A549 (cell line): ENCODE measurements at regions not wholly inside any gene's neighbourhood (a gene's known extent, or its start where the extent isn't known, plus 50 kb on each side); places are given as distances from the start of the nearest gene placed in this dataset.

Experiments
- ATAC-seq, 2 experiments: fragments of 200-7000 bp in 1 of 2; fragments of >200 bp in 1 of 2; cut with Nextera tagmentation in 1 of 2; cut with Tn5 transposase in 1 of 2; 3 replicates each; pipeline versions ENCODE4 v1.8.0 to v1.9.1; 2018 to 2020; ENCODE audit warnings: mild to moderate bottlenecking in 1 of 2, moderate library complexity in 1 of 2
- CTCF ChIA-PET: fragments of 300-600 bp; sonication (Branson Sonifier 250); formaldehyde crosslinking; extraction: SDS; loops from one replicate; lab custom pipeline; 2021; ENCODE audit warnings: antibody characterized with exemption, inconsistent platforms; lab: Yijun Ruan, JAX
- POLR2A ChIA-PET: fragments of 350-600 bp; formaldehyde crosslinking; extraction: SDS; loops from one replicate; lab custom pipeline; 2021; ENCODE audit warnings: antibody characterized with exemption, inconsistent platforms; lab: Yijun Ruan, JAX
- DNase-seq, 2 experiments: peaks; one replicate each; pipeline versions ENCODE4 v3.0.0 to v3.0.0-alpha.2; 2011 to 2016; ENCODE audit warnings: low read depth in 1 of 2, low spot score in 1 of 2
- FAIRE-seq: peaks from 2 replicates; lab custom pipeline; 2011; peaks lifted over from hg19 to GRCh38; lab: Jason Lieb, UNC
- H3K27ac ChIP-seq, 2 experiments: fragments of >200 bp; sonication (Bioruptor Twin); formaldehyde crosslinking; 3 replicates each; pipeline ENCODE4 v1.5.1; 2016 to 2017
- H3K4me1 ChIP-seq: fragments of >200 bp; sonication (Bioruptor Twin); formaldehyde crosslinking; 3 replicates; pipeline ENCODE4 v1.6.1; 2016
- H3K4me2 ChIP-seq: fragments of >200 bp; sonication (Bioruptor Twin); formaldehyde crosslinking; 3 replicates; pipeline ENCODE4 v1.6.1; 2016
- H3K4me3 ChIP-seq: fragments of >200 bp; sonication (Bioruptor Twin); formaldehyde crosslinking; 3 replicates; pipeline ENCODE4 v1.5.1; 2016
- H3K9me3 ChIP-seq: fragments of >200 bp; sonication (Bioruptor Twin); formaldehyde crosslinking; 3 replicates; pipeline ENCODE4 v1.6.1; 2016
- CBX8 ChIP-seq: fragments of 200-600 bp; sonication (generic); IDR thresholded peaks from 2 replicates; pipeline ENCODE4 v1.6.1; 2016
- ESRRA ChIP-seq: fragments of 150-350 bp; IDR thresholded peaks from 2 replicates; pipeline ENCODE4 v1.6.1; 2014; ENCODE audit warnings: mild to moderate bottlenecking, low read length, borderline replicate concordance
- FOSL2 ChIP-seq, 2 experiments: fragments of 450-650 bp in 1 of 2; fragments of >200 bp in 1 of 2; sonication (Bioruptor Twin) in 1 of 2; formaldehyde crosslinking; IDR thresholded peaks; 2 replicates each; pipeline versions ENCODE4 v1.5.0 to v1.6.1; 2016 to 2020; ENCODE audit warnings: mild to moderate bottlenecking in 1 of 2, moderate library complexity in 1 of 2
- JUNB ChIP-seq: fragments of >200 bp; sonication (Bioruptor Twin); formaldehyde crosslinking; IDR thresholded peaks from 2 replicates; pipeline ENCODE4 v1.6.1; 2016
- MAFK ChIP-seq: fragments of 450-650 bp; IDR thresholded peaks from 2 replicates; pipeline ENCODE4 v1.6.1; 2014; ENCODE audit not compliant: partially characterized antibody
- MYC ChIP-seq: IDR thresholded peaks from 2 replicates; pipeline ENCODE4 v1.6.1; 2012; ENCODE audit warnings: mild to moderate bottlenecking, inconsistent platforms, low read length, improper control_type of control experiment, borderline replicate concordance
- NR3C1 ChIP-seq: fragments of >200 bp; sonication (Bioruptor Twin); formaldehyde crosslinking; IDR thresholded peaks from 3 replicates; pipeline ENCODE4 v1.6.1; 2017
- POLR2A ChIP-seq: IDR thresholded peaks from 2 replicates; pipeline ENCODE4 v1.6.1; 2012; ENCODE audit warnings: mild to moderate bottlenecking, low read length
- RAD21 ChIP-seq, 2 experiments: fragments of >200 bp in 1 of 2; sonication (Bioruptor Twin) in 1 of 2; formaldehyde crosslinking in 1 of 2; IDR thresholded peaks in 1 of 2; conservative IDR thresholded peaks in 1 of 2; 2 replicates in 1 of 2; 3 replicates in 1 of 2; pipeline ENCODE4 v1.6.1; 2012 to 2018; ENCODE audit warnings: inconsistent platforms in 1 of 2
- RCOR1 ChIP-seq: fragments of 150-350 bp; IDR thresholded peaks from 2 replicates; pipeline ENCODE4 v1.6.1; 2014; ENCODE audit warnings: antibody characterized with exemption, low read length, low read depth
- ZSCAN20 ChIP-seq: fragments of 250-450 bp; sonication (Bioruptor Pico); IDR thresholded peaks from 2 replicates; pipeline ENCODE4 v1.8.0; 2022; ENCODE audit warnings: mild to moderate bottlenecking, moderate library complexity
- WGBS: methylation state at CpG from one replicate; pipeline ENCODE4 v1.1.6; 2017; ENCODE audit errors: missing lambda C conversion rate; 5-methylcytosine and 5-hydroxymethylcytosine counted together
- TF ChIP-seq, protein P1 (sequence below): fragments of >200 bp; sonication (Bioruptor Twin); formaldehyde crosslinking; IDR thresholded peaks from 2 replicates; pipeline ENCODE4 v1.6.1; 2016
- TF ChIP-seq, protein P2 (sequence below): IDR thresholded peaks from 2 replicates; pipeline ENCODE4 v1.6.1; 2012
- TF ChIP-seq, protein P3 (sequence below): fragments of 250-450 bp; sonication (Bioruptor Pico); IDR thresholded peaks from 2 replicates; pipeline ENCODE4 v1.5.0; 2020; ENCODE audit warnings: low read depth, mild to moderate bottlenecking, moderate library complexity
- TF ChIP-seq, protein P4 (sequence below): IDR thresholded peaks from 2 replicates; pipeline ENCODE4 v1.6.1; 2012; ENCODE audit warnings: low read depth, borderline replicate concordance
- TF ChIP-seq, protein P5 (sequence below): fragments of 250-450 bp; sonication (Bioruptor Pico); IDR thresholded peaks from 2 replicates; pipeline ENCODE4 v1.5.0; 2021; ENCODE audit warnings: mild to moderate bottlenecking, moderate library complexity, borderline replicate concordance
- TF ChIP-seq, protein P6 (sequence below): fragments of 450-650 bp; IDR thresholded peaks from 2 replicates; pipeline ENCODE4 v1.6.1; 2014; ENCODE audit warnings: antibody characterized with exemption

DNA sequence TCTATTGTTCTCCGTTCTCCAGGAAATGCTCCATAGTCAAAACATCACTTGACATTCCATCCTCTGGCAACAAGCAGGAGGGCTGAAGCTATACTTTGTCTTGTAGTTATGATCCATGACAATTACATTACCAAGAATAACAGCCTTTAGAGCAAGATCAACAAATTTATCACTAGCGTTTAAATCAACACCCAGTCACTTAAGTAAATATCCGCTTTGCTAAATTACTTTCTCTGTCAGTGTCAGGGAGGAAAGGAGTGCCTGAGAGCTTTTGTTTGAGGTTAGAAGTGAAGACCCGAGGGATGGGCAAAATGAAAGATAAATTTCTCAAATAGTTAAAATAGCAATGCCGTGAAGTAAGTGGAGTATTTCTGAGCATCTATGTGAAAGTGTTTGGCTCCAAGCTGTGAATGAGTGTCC, 236.1 kb upstream of the BMPER start:
- Histone ChIP-seq H3K9me3 (no peaks in the 10 kb centered on the region), H3K4me2 (peak overlapping the region; percentile 43), H3K4me1 (peaks cover 9% of the 10 kb centered on the region), H3K27ac (no peak overlapping the region), H3K4me3 (no peak overlapping the region)
- FAIRE-seq, result no peak
- CTCF ChIA-PET, result interaction anchor here (1.7 kb wide), 1 partner anchor 11 kb away, joined by 6 read pairs; no protein-coding TSS in a partner anchor
- POLR2A ChIA-PET, result no interaction called here
- peak; percentile 43 to 58; a peak in 4 of 6 replicates for ATAC-seq
- TF ChIP-seq JUNB (no peak), FOSL2 (IDR thresholded peaks at IDR 0.05) (no peak), FOSL2 (CRISPR knock-in tag; IDR thresholded peaks at IDR 0.05) (peak; percentile 46)
- DNase-seq, result peak in 1 of 2 experiments; percentile 41
- WGBS, result 12% methylated on average over 5 of the region's 5 CpGs

DNA sequence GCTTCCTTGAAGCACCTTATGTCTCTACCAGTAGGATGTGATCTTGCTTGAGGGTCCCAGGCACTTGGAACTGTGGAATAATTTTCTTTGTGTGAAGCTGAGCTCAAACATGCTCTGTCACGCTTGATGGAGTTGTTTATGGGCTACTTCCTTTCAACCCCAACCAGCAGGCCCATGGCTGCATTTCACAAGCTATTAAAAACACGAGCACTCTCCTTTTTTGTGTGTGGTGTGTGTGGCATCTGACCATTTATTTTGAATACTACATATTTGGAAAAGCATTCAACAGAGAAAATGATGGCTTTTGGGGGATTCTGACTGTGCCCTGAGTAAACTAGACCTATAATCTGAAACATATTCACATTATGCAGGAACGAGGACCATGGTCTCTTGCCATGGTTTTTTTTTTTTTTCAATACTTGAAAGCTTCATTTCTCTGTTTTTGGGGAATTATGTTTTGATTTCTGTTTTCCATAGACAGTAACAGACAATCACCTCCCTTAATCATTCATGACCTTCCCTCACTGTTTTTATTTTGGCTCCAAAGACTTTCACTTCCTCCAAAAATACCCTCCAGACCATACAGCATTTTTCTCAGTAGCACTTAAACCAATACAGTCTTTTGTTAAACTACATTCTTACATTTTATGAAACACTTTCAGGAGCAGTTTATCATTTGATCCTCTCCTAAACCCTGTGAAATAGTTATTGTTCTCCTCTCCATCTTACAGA, 233.6 kb upstream of the BMPER start:
- H3K9me3 ChIP-seq, result no peaks in the 10 kb centered on the region
- 43% methylated on average over 3 of the region's 3 CpGs for WGBS
- TF ChIP-seq FOSL2 (IDR thresholded peaks at IDR 0.05) (no peak), FOSL2 (CRISPR knock-in tag; IDR thresholded peaks at IDR 0.05) (no peak), MYC (no peak), RCOR1 (no peak), JUNB (no peak), RAD21 (conservative IDR thresholded peaks at IDR 0.05 in 1 of 2, IDR thresholded peaks at IDR 0.05 in 1 of 2) (no peak)
- TF ChIP-seq, protein P1, sequence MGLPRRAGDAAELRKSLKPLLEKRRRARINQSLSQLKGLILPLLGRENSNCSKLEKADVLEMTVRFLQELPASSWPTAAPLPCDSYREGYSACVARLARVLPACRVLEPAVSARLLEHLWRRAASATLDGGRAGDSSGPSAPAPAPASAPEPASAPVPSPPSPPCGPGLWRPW, result no peak
- TF ChIP-seq, protein P2, sequence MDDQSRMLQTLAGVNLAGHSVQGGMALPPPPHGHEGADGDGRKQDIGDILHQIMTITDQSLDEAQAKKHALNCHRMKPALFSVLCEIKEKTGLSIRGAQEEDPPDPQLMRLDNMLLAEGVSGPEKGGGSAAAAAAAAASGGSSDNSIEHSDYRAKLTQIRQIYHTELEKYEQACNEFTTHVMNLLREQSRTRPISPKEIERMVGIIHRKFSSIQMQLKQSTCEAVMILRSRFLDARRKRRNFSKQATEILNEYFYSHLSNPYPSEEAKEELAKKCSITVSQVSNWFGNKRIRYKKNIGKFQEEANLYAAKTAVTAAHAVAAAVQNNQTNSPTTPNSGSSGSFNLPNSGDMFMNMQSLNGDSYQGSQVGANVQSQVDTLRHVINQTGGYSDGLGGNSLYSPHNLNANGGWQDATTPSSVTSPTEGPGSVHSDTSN, result no peak
- TF ChIP-seq, protein P3, sequence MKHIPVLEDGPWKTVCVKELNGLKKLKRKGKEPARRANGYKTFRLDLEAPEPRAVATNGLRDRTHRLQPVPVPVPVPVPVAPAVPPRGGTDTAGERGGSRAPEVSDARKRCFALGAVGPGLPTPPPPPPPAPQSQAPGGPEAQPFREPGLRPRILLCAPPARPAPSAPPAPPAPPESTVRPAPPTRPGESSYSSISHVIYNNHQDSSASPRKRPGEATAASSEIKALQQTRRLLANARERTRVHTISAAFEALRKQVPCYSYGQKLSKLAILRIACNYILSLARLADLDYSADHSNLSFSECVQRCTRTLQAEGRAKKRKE (CRISPR knock-in tag), result no peak
- CTCF ChIA-PET, result interaction anchor here (1.1 kb wide), 1 partner anchor 261 kb away, joined by 3 read pairs; no protein-coding TSS in a partner anchor
- H3K4me3 ChIP-seq, result no peak overlapping the region
- peaks cover 9% of the 10 kb centered on the region for H3K4me1 ChIP-seq
- DNase-seq (no peak), ATAC-seq (no peak), FAIRE-seq (no peak)
- POLR2A ChIA-PET, result no interaction called here
- no peak overlapping the region for H3K4me2 ChIP-seq
- no peak overlapping the region for H3K27ac ChIP-seq

DNA sequence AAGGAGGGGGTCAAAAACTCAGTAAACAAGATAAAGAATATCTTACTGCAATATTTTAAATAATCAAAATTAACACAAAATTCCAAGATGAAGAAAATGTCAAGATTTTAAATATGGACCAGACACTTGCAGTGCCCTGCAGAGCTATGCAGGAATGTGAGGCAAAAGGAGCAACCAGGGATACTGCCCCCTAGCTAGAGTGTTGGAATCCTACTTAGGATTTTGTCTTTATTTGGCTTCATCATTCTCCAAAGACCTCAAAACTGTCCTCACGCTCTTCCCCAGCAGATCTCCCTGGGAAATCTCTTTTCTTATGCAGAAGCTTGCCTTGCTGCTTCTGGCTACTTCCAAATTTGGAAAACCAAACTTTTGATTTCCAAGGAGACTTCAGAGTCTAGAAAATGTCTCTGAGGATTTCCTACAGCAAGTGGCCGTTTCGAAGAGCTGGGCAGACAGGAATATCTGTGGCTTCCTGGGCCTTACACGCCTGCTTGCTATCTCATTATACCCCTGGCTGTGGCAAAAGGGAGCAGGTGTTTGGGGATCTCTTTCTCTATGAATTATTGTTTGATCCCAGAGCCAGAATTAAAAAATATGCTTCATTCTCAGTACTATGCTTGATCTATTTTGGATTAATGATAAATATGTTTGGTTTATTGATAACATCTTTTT, 232.2 kb upstream of the BMPER start:
- ChIA-PET CTCF (interaction anchor here (0.6 to 1.1 kb wide), 4 partner anchors 8 to 135 kb away, joined by 3 read pairs; no protein-coding TSS in a partner anchor), POLR2A (no interaction called here)
- FAIRE-seq (no peak), DNase-seq (no peak), ATAC-seq (no peak)
- Histone ChIP-seq H3K4me2 (no peak overlapping the region), H3K4me1 (peaks cover 22% of the 10 kb centered on the region), H3K4me3 (no peak overlapping the region), H3K27ac (no peak overlapping the region), H3K9me3 (no peaks in the 10 kb centered on the region)
- whole genome bisulfite sequencing, result 55% methylated on average over 4 of the region's 4 CpGs
- no peak for TF ChIP-seq ESRRA
- TF ChIP-seq, protein P4, sequence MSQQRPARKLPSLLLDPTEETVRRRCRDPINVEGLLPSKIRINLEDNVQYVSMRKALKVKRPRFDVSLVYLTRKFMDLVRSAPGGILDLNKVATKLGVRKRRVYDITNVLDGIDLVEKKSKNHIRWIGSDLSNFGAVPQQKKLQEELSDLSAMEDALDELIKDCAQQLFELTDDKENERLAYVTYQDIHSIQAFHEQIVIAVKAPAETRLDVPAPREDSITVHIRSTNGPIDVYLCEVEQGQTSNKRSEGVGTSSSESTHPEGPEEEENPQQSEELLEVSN, result no peak
- no peak for TF ChIP-seq CBX8
- TF ChIP-seq NR3C1, result no peak
- no peak for TF ChIP-seq MAFK
- no peak for TF ChIP-seq FOSL2 (IDR thresholded peaks at IDR 0.05)
- TF ChIP-seq FOSL2 (CRISPR knock-in tag; IDR thresholded peaks at IDR 0.05), result no peak
- TF ChIP-seq, protein P2, result no peak
- no peak for TF ChIP-seq POLR2A
- TF ChIP-seq, protein P5, sequence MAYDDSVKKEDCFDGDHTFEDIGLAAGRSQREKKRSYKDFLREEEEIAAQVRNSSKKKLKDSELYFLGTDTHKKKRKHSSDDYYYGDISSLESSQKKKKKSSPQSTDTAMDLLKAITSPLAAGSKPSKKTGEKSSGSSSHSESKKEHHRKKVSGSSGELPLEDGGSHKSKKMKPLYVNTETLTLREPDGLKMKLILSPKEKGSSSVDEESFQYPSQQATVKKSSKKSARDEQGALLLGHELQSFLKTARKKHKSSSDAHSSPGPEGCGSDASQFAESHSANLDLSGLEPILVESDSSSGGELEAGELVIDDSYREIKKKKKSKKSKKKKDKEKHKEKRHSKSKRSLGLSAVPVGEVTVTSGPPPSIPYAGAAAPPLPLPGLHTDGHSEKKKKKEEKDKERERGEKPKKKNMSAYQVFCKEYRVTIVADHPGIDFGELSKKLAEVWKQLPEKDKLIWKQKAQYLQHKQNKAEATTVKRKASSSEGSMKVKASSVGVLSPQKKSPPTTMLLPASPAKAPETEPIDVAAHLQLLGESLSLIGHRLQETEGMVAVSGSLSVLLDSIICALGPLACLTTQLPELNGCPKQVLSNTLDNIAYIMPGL (CRISPR knock-in tag), result no peak
- no peak for TF ChIP-seq RCOR1
- TF ChIP-seq, protein P6, sequence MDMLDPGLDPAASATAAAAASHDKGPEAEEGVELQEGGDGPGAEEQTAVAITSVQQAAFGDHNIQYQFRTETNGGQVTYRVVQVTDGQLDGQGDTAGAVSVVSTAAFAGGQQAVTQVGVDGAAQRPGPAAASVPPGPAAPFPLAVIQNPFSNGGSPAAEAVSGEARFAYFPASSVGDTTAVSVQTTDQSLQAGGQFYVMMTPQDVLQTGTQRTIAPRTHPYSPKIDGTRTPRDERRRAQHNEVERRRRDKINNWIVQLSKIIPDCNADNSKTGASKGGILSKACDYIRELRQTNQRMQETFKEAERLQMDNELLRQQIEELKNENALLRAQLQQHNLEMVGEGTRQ, result no peak
- TF ChIP-seq JUNB, result no peak
- TF ChIP-seq ZSCAN20 (CRISPR knock-in tag), result no peak
